WTC11 (cell line): ENCODE measurements at regions not wholly inside any gene's neighbourhood (a gene's known extent, or its start where the extent isn't known, plus 50 kb on each side); places are given as distances from the start of the nearest gene placed in this dataset.

Experiments used
- ATAC-seq: fragments of 200-7000 bp; cut with Tn5 transposase; 2 replicates; pipeline ENCODE4 v1.10.0; 2021; ENCODE audit warnings: mild to moderate bottlenecking, moderate library complexity
- CTCF ChIA-PET: fragments of 300-600 bp; sonication (Branson Sonifier 250); formaldehyde crosslinking; loops from one replicate; lab custom pipeline; 2021; ENCODE audit warnings: antibody characterized with exemption; lab: Charles Lee
- POLR2A ChIA-PET: fragments of 350-600 bp; sonication (Branson Sonifier 250); formaldehyde crosslinking; loops from one replicate; lab custom pipeline; 2021; ENCODE audit warnings: antibody characterized with exemption; lab: Charles Lee
- DNase-seq: peaks from one replicate; pipeline ENCODE4 v3.0.0; 2021; ENCODE audit warnings: low spot score
- H3K27ac Mint-ChIP-seq: 2 replicates; pipeline ENCODE4 v1.8.0; 2021; ENCODE audit warnings: mixed read lengths
- H3K27me3 Mint-ChIP-seq: 2 replicates; pipeline ENCODE4 v1.8.0; 2021; ENCODE audit warnings: low read depth, mild to moderate bottlenecking, moderate library complexity, mixed read lengths
- H3K36me3 Mint-ChIP-seq: 2 replicates; pipeline ENCODE4 v1.8.0; 2021; ENCODE audit warnings: mixed read lengths
- H3K4me1 Mint-ChIP-seq: 2 replicates; pipeline ENCODE4 v1.8.0; 2022; ENCODE audit warnings: mixed read lengths
- H3K4me3 Mint-ChIP-seq: 2 replicates; pipeline ENCODE4 v1.8.0; 2021; ENCODE audit warnings: mild to moderate bottlenecking, moderate library complexity, mixed read lengths
- H3K9me3 Mint-ChIP-seq: 2 replicates; pipeline ENCODE4 v1.8.0; 2021; ENCODE audit warnings: mixed read lengths
- AFF4 ChIP-seq: sonication (generic); formaldehyde crosslinking; IDR thresholded peaks from 2 replicates; pipeline ENCODE4 v1.8.1; 2023; ENCODE audit warnings: mild to moderate bottlenecking, missing genetic modification reagents, borderline replicate concordance
- ATF1 ChIP-seq: sonication (generic); formaldehyde crosslinking; IDR thresholded peaks from 2 replicates; pipeline ENCODE4 v1.8.1; 2023; ENCODE audit warnings: mild to moderate bottlenecking, moderate library complexity, missing genetic modification reagents
- ATF3 ChIP-seq: sonication (generic); formaldehyde crosslinking; conservative IDR thresholded peaks from 2 replicates; pipeline ENCODE4 v1.8.1; 2022; ENCODE audit warnings: mild to moderate bottlenecking, missing genetic modification reagents
- CBFB ChIP-seq: sonication (generic); formaldehyde crosslinking; IDR thresholded peaks from 2 replicates; pipeline ENCODE4 v1.8.1; 2022; ENCODE audit warnings: mild to moderate bottlenecking, low read depth, missing genetic modification reagents
- CTCF ChIP-seq: fragments of 200-600 bp; IDR thresholded peaks from 2 replicates; pipeline ENCODE4 v1.8.0; 2022; ENCODE audit warnings: antibody characterized with exemption
- E2F5 ChIP-seq: sonication (generic); formaldehyde crosslinking; IDR thresholded peaks from 2 replicates; pipeline ENCODE4 v1.8.1; 2022; ENCODE audit warnings: mild to moderate bottlenecking, moderate library complexity, missing genetic modification reagents
- FOXP4 ChIP-seq: sonication (generic); formaldehyde crosslinking; IDR thresholded peaks from 2 replicates; pipeline ENCODE4 v1.8.0; 2022; ENCODE audit warnings: mild to moderate bottlenecking, missing genetic modification reagents
- GABPB1 ChIP-seq: sonication (generic); formaldehyde crosslinking; IDR thresholded peaks from 2 replicates; pipeline ENCODE4 v1.8.1; 2023; ENCODE audit warnings: mild to moderate bottlenecking, missing genetic modification reagents
- IRF1 ChIP-seq: sonication (generic); formaldehyde crosslinking; IDR thresholded peaks from 2 replicates; pipeline ENCODE4 v1.8.0; 2023; ENCODE audit warnings: missing genetic modification reagents
- IRF2 ChIP-seq: sonication (generic); formaldehyde crosslinking; IDR thresholded peaks from 2 replicates; pipeline ENCODE4 v1.8.0; 2022; ENCODE audit warnings: low read depth, missing genetic modification reagents, borderline replicate concordance
- KAT7 ChIP-seq: sonication (generic); formaldehyde crosslinking; IDR thresholded peaks from 2 replicates; pipeline ENCODE4 v1.8.1; 2023; ENCODE audit warnings: missing genetic modification reagents, mild to moderate bottlenecking, borderline replicate concordance
- MXD4 ChIP-seq: fragments of 250-450 bp; sonication (Bioruptor Pico); IDR thresholded peaks from 2 replicates; pipeline ENCODE4 v1.8.0; 2021; ENCODE audit warnings: mild to moderate bottlenecking, moderate library complexity, borderline replicate concordance
- MYBL2 ChIP-seq: sonication (generic); formaldehyde crosslinking; IDR thresholded peaks from 2 replicates; pipeline ENCODE4 v1.8.1; 2023; ENCODE audit warnings: mild to moderate bottlenecking, moderate library complexity, missing genetic modification reagents
- PREB ChIP-seq: sonication (generic); formaldehyde crosslinking; IDR thresholded peaks from 2 replicates; pipeline ENCODE4 v1.8.1; 2022; ENCODE audit warnings: mild to moderate bottlenecking, missing genetic modification reagents, moderate library complexity, borderline replicate concordance
- SOX15 ChIP-seq: fragments of 250-450 bp; sonication (Bioruptor Pico); IDR thresholded peaks from 2 replicates; pipeline ENCODE4 v1.9.0; 2021; ENCODE audit warnings: mild to moderate bottlenecking
- ZMAT4 ChIP-seq: fragments of 250-450 bp; sonication (Bioruptor Pico); IDR thresholded peaks from 2 replicates; pipeline ENCODE4 v1.9.0; 2021; ENCODE audit warnings: mild to moderate bottlenecking
- ZNF138 ChIP-seq: sonication (generic); formaldehyde crosslinking; conservative IDR thresholded peaks from 2 replicates; pipeline ENCODE4 v1.8.1; 2022; ENCODE audit warnings: mild to moderate bottlenecking, moderate library complexity, missing genetic modification reagents
- ZNF232 ChIP-seq: sonication (generic); formaldehyde crosslinking; IDR thresholded peaks from 2 replicates; pipeline ENCODE4 v1.8.0; 2022; ENCODE audit warnings: mild to moderate bottlenecking, missing genetic modification reagents

- TF ChIP-seq ZMAT4 (CRISPR knock-in tag) (no peak), ATF3 (CRISPR knock-in tag) (no peak), AFF4 (no peak), E2F5 (no peak), CTCF (no peak), ATF1 (CRISPR knock-in tag) (no peak), SOX15 (CRISPR knock-in tag) (no peak), KAT7 (no peak)
- TF ChIP-seq, all 79 proteins: peak for 0
Observed at GRCh38 chr11:70660059-70660888, 261.9 kb downstream of the CTTN start (continued).

GRCh38 chr11:70660889-70661197 lies 262.5 kb downstream of the CTTN start:
- CTCF ChIA-PET, result no interaction called here
- DNase-seq, result no peak
- POLR2A ChIA-PET, result interaction anchor here (0.6 kb wide), 1 partner anchor 64 kb away, joined by 3 read pairs; no protein-coding TSS in a partner anchor
- no peak for ATAC-seq
- no peak overlapping the region for H3K27ac Mint-ChIP-seq
- peaks cover 17% of the 10 kb centered on the region for H3K36me3 Mint-ChIP-seq
- TF ChIP-seq CBFB (CRISPR knock-in tag) (0 out of 2 replicates have a peak, but pooled peaks have one; percentile 21), E2F5 (no peak)
- H3K4me1 Mint-ChIP-seq, result peaks cover 50% of the 10 kb centered on the region
- H3K27me3 Mint-ChIP-seq, result peaks cover 3% of the 10 kb centered on the region; the same call in 1 of the 2 replicates
- no peaks in the 10 kb centered on the region for H3K9me3 Mint-ChIP-seq
- peak overlapping the region; percentile 77 for H3K4me3 Mint-ChIP-seq

GRCh38 chr11:70661761-70662501 lies 263.6 kb downstream of the CTTN start:
- no peaks in the 10 kb centered on the region for H3K9me3 Mint-ChIP-seq
- DNase-seq (peak; percentile 60), ATAC-seq (peak; percentile 66)
- H3K27ac Mint-ChIP-seq, result peak overlapping the region; percentile 52; the same call in 1 of the 2 replicates
- ChIA-PET CTCF (interaction anchor here (0.7 to 2.0 kb wide), 11 partner anchors 10 to 194 kb away, joined by 3 to 6 read pairs (median 3); no protein-coding TSS in a partner anchor), POLR2A (interaction anchor here (0.6 to 1.0 kb wide), 3 partner anchors 9 to 106 kb away, joined by 3 to 6 read pairs (median 3); no protein-coding TSS in a partner anchor)
- peaks cover 17% of the 10 kb centered on the region for H3K36me3 Mint-ChIP-seq
- H3K4me3 Mint-ChIP-seq, result peak overlapping the region; percentile 77
- peaks cover 3% of the 10 kb centered on the region; the same call in 1 of the 2 replicates for H3K27me3 Mint-ChIP-seq
- peaks cover 39% of the 10 kb centered on the region for H3K4me1 Mint-ChIP-seq
- TF ChIP-seq ZNF232 (no peak), IRF2 (no peak), MYBL2 (CRISPR knock-in tag) (no peak), PREB (no peak), GABPB1 (CRISPR knock-in tag) (no peak), MXD4 (CRISPR knock-in tag) (no peak), ZNF138 (CRISPR knock-in tag) (no peak), FOXP4 (CRISPR knock-in tag) (no peak), IRF1 (CRISPR knock-in tag) (no peak)
